Liver (tissue), 8 donors: ENCODE measurements at regions not wholly inside any gene's neighbourhood (a gene's known extent, or its start where the extent isn't known, plus 50 kb on each side); places are given as distances from the start of the nearest gene placed in this dataset.

Experiments used
- DNase-seq: peaks from one replicate; pipeline ENCODE4 v3.0.0-alpha.2; 2017; ENCODE audit warnings: low spot score
- H3K27ac ChIP-seq, 2 donors: one replicate each; pipeline ENCODE4 v1.7.0; 2013; ENCODE audit warnings: inconsistent platforms in 2 of 2, low read length in 2 of 2, control low read depth in 1 of 2, low read depth in 1 of 2, mild to moderate bottlenecking in 1 of 2
- H3K27me3 ChIP-seq, 4 donors: one replicate each; pipeline versions ENCODE4 v1.6.1 to v1.7.0; 2013; ENCODE audit warnings: low read length in 3 of 4, inconsistent platforms in 1 of 4, mild to moderate bottlenecking in 1 of 4, moderate library complexity in 1 of 4; ENCODE audit not compliant: control insufficient read depth in 4 of 4, insufficient read depth in 4 of 4
- H3K36me3 ChIP-seq, 4 donors: one replicate each; pipeline versions ENCODE4 v1.6.1 to v1.7.0; 2013; ENCODE audit warnings: low read length in 3 of 4, mild to moderate bottlenecking in 3 of 4, low read depth in 1 of 4, moderate library complexity in 1 of 4; ENCODE audit not compliant: control insufficient read depth in 4 of 4, insufficient read depth in 3 of 4
- H3K4me1 ChIP-seq, 4 donors: one replicate each; pipeline versions ENCODE4 v1.6.1 to v1.7.0; 2013; ENCODE audit warnings: low read length in 3 of 4, mild to moderate bottlenecking in 3 of 4, moderate library complexity in 1 of 4; ENCODE audit not compliant: control insufficient read depth in 4 of 4, insufficient read depth in 4 of 4
- H3K4me3 ChIP-seq, 3 donors: one replicate each; pipeline versions ENCODE4 v1.6.1 to v1.7.0; 2013; ENCODE audit warnings: low read length in 3 of 3, control low read depth in 1 of 3, low read depth in 1 of 3, mild to moderate bottlenecking in 1 of 3
- H3K9ac ChIP-seq, 2 donors: one replicate each; pipeline ENCODE4 v1.7.0; 2013; ENCODE audit warnings: low read length in 2 of 2, mild to moderate bottlenecking in 2 of 2, moderate library complexity in 2 of 2, control low read depth in 1 of 2, low read depth in 1 of 2
- H3K9me3 ChIP-seq, 4 donors: one replicate each; pipeline versions ENCODE4 v1.6.1 to v1.7.0; 2013; ENCODE audit warnings: low read length in 3 of 4; ENCODE audit not compliant: control insufficient read depth in 4 of 4
- EGR1 ChIP-seq, 2 donors: IDR thresholded peaks; 2 replicates each; pipeline ENCODE4 v1.6.1; 2016 to 2018; ENCODE audit warnings: antibody characterized with exemption in 2 of 2, low read depth in 2 of 2
- FOXA1 ChIP-seq: IDR thresholded peaks from 2 replicates; pipeline ENCODE4 v1.6.1; 2016; ENCODE audit warnings: antibody characterized with exemption
- FOXA2 ChIP-seq: IDR thresholded peaks from 2 replicates; pipeline ENCODE4 v1.6.1; 2016; ENCODE audit warnings: antibody characterized with exemption
- GABPA ChIP-seq, 2 donors: IDR thresholded peaks in 1 of 2; conservative IDR thresholded peaks in 1 of 2; 2 replicates each; pipeline ENCODE4 v1.6.1; 2016; ENCODE audit warnings: antibody characterized with exemption in 2 of 2, mild to moderate bottlenecking in 1 of 2, moderate library complexity in 1 of 2
- HNF4A ChIP-seq, 2 donors: conservative IDR thresholded peaks; 2 replicates each; pipeline ENCODE4 v1.6.1; 2016; ENCODE audit warnings: antibody characterized with exemption in 2 of 2, mild to moderate bottlenecking in 2 of 2
- HNF4G ChIP-seq: IDR thresholded peaks from 2 replicates; pipeline ENCODE4 v1.6.1; 2016; ENCODE audit warnings: antibody characterized with exemption
- JUND ChIP-seq, 2 donors: IDR thresholded peaks; 2 replicates each; pipeline ENCODE4 v1.6.1; 2016; ENCODE audit warnings: antibody characterized with exemption in 2 of 2
- NR2F2 ChIP-seq: IDR thresholded peaks from 2 replicates; pipeline ENCODE4 v1.6.1; 2016; ENCODE audit warnings: antibody characterized with exemption
- RAD21 ChIP-seq, 2 donors: IDR thresholded peaks; 2 replicates each; pipeline ENCODE4 v1.6.1; 2016; ENCODE audit warnings: antibody characterized with exemption in 2 of 2, mild to moderate bottlenecking in 2 of 2
- RXRA ChIP-seq, 2 donors: IDR thresholded peaks; 2 replicates each; pipeline ENCODE4 v1.6.1; 2017 to 2018; ENCODE audit warnings: antibody characterized with exemption in 2 of 2, mild to moderate bottlenecking in 1 of 2
- SP1 ChIP-seq: IDR thresholded peaks from 2 replicates; pipeline ENCODE4 v1.6.1; 2018; ENCODE audit warnings: antibody characterized with exemption, mild to moderate bottlenecking
- TAF1 ChIP-seq: conservative IDR thresholded peaks from 2 replicates; pipeline ENCODE4 v1.6.1; 2016; ENCODE audit warnings: antibody characterized with exemption, mild to moderate bottlenecking
- YY1 ChIP-seq: IDR thresholded peaks from 2 replicates; pipeline ENCODE4 v1.6.1; 2016; ENCODE audit warnings: antibody characterized with exemption, mild to moderate bottlenecking
- ZBTB33 ChIP-seq: IDR thresholded peaks from 2 replicates; pipeline ENCODE4 v1.6.1; 2016; ENCODE audit warnings: antibody characterized with exemption
- WGBS: extraction: QIAGEN DNeasy Blood & Tissue Kit; methylation state at CpG from one replicate; pipeline ENCODE4 v1.1.7; 2013; 5-methylcytosine and 5-hydroxymethylcytosine counted together
- TF ChIP-seq, protein P1 (sequence below): IDR thresholded peaks from 2 replicates; pipeline ENCODE4 v1.6.1; 2016; ENCODE audit warnings: antibody characterized with exemption
- TF ChIP-seq, protein P2 (sequence below): fragments of 150-350 bp; IDR thresholded peaks from 2 replicates; pipeline ENCODE4 v1.5.1; 2017; ENCODE audit warnings: improper control_type of control experiment, low read depth, low read length; ENCODE audit not compliant: missing input control
- TF ChIP-seq, protein P3 (sequence below): IDR thresholded peaks from 2 replicates; pipeline ENCODE4 v1.6.1; 2016; ENCODE audit warnings: antibody characterized with exemption, mild to moderate bottlenecking
- TF ChIP-seq, protein P4 (sequence below): IDR thresholded peaks from 2 replicates; pipeline ENCODE4 v1.6.1; 2016; ENCODE audit warnings: antibody characterized with exemption
- donor health status: healthy.
- donor health status: healthy.
- donor health status: healthy.
- donor health status: healthy.
- donor health status: healthy.

DNA sequence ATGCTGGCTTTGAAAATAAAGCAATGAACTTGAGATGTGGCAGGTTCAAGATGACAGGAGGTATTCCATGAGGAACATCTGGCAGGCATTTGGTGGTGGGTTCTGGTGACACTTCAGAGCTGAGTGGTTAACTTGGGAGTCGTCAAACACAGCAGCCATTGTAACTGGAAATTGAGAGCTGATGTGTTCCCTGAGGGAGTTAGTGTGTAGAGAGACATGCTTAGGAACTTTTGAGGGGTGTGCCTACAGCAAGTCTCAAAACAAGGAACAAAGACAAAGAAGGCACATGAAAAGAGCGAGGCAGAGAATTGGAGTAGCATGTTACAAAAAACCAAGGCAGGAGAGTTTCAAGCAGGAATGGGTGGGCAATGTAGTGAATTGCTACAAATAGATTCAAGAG, 53.9 kb upstream of the KL start:
- Histone ChIP-seq H3K4me3 (no peak overlapping the region), H3K9ac (no peak overlapping the region), H3K27ac (no peak overlapping the region), H3K4me1 (no peaks in the 10 kb centered on the region), H3K9me3 (no peaks in the 10 kb centered on the region), H3K36me3 (no peaks in the 10 kb centered on the region), H3K27me3 (no peaks in the 10 kb centered on the region)
- TF ChIP-seq, protein P1, sequence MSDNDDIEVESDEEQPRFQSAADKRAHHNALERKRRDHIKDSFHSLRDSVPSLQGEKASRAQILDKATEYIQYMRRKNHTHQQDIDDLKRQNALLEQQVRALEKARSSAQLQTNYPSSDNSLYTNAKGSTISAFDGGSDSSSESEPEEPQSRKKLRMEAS: no peak
- TF ChIP-seq NR2F2 (no peak), RAD21 (IDR thresholded peaks at IDR 0.05) (no peak), ZBTB33 (no peak), TAF1 (no peak), EGR1 (IDR thresholded peaks at IDR 0.05; ENCODE audit: low read depth in 2 of 2) (no peak), RXRA (IDR thresholded peaks at IDR 0.05) (no peak), GABPA (IDR thresholded peaks at IDR 0.05 in 1 of 2, conservative IDR thresholded peaks at IDR 0.05 in 1 of 2) (no peak), FOXA2 (no peak), HNF4G (no peak), SP1 (no peak), YY1 (no peak), FOXA1 (no peak), HNF4A (conservative IDR thresholded peaks at IDR 0.05) (no peak), JUND (IDR thresholded peaks at IDR 0.05) (no peak)
- TF ChIP-seq, protein P2, sequence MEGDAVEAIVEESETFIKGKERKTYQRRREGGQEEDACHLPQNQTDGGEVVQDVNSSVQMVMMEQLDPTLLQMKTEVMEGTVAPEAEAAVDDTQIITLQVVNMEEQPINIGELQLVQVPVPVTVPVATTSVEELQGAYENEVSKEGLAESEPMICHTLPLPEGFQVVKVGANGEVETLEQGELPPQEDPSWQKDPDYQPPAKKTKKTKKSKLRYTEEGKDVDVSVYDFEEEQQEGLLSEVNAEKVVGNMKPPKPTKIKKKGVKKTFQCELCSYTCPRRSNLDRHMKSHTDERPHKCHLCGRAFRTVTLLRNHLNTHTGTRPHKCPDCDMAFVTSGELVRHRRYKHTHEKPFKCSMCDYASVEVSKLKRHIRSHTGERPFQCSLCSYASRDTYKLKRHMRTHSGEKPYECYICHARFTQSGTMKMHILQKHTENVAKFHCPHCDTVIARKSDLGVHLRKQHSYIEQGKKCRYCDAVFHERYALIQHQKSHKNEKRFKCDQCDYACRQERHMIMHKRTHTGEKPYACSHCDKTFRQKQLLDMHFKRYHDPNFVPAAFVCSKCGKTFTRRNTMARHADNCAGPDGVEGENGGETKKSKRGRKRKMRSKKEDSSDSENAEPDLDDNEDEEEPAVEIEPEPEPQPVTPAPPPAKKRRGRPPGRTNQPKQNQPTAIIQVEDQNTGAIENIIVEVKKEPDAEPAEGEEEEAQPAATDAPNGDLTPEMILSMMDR: no peak
- TF ChIP-seq, protein P3, sequence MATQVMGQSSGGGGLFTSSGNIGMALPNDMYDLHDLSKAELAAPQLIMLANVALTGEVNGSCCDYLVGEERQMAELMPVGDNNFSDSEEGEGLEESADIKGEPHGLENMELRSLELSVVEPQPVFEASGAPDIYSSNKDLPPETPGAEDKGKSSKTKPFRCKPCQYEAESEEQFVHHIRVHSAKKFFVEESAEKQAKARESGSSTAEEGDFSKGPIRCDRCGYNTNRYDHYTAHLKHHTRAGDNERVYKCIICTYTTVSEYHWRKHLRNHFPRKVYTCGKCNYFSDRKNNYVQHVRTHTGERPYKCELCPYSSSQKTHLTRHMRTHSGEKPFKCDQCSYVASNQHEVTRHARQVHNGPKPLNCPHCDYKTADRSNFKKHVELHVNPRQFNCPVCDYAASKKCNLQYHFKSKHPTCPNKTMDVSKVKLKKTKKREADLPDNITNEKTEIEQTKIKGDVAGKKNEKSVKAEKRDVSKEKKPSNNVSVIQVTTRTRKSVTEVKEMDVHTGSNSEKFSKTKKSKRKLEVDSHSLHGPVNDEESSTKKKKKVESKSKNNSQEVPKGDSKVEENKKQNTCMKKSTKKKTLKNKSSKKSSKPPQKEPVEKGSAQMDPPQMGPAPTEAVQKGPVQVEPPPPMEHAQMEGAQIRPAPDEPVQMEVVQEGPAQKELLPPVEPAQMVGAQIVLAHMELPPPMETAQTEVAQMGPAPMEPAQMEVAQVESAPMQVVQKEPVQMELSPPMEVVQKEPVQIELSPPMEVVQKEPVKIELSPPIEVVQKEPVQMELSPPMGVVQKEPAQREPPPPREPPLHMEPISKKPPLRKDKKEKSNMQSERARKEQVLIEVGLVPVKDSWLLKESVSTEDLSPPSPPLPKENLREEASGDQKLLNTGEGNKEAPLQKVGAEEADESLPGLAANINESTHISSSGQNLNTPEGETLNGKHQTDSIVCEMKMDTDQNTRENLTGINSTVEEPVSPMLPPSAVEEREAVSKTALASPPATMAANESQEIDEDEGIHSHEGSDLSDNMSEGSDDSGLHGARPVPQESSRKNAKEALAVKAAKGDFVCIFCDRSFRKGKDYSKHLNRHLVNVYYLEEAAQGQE: no peak
- TF ChIP-seq, protein P4, sequence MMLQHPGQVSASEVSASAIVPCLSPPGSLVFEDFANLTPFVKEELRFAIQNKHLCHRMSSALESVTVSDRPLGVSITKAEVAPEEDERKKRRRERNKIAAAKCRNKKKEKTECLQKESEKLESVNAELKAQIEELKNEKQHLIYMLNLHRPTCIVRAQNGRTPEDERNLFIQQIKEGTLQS: no peak
- no peak for DNase-seq
- whole genome bisulfite sequencing: 85% methylated on average over 2 of the region's 2 CpGs
